ENCODE measurements at regions not wholly inside any gene's neighbourhood (a gene's known extent, or its start where the extent isn't known, plus 50 kb on each side); places are given as distances from the start of the nearest gene placed in this dataset.

DNA sequence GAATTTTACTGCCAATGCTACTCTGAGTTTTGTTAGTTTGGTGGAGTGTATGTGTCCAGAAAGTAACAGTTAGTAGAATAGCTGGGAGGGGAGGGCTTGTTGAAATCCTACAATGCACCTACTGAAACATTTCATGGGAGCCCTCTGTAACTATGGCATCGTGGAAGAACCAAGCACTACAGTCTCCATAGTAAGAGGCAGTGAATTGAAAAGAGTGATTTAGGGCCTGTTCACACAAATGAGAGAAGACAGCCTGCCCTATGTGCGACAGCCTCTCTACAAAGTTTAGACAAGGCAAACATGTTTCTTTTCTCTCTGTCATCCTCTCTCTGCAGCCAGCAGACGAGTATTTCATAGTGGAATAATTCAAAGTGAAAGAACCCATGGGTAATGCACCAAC, 676.6 kb downstream of the BRINP1 start (continued):
- no peak for TF ChIP-seq NBN (IDR thresholded peaks at IDR 0.05)
- no peak for TF ChIP-seq YBX1 (IDR thresholded peaks at IDR 0.05)
- no peak for TF ChIP-seq SMAD5 (IDR thresholded peaks at IDR 0.05; ENCODE audit: low read depth)
- TF ChIP-seq, protein P1, sequence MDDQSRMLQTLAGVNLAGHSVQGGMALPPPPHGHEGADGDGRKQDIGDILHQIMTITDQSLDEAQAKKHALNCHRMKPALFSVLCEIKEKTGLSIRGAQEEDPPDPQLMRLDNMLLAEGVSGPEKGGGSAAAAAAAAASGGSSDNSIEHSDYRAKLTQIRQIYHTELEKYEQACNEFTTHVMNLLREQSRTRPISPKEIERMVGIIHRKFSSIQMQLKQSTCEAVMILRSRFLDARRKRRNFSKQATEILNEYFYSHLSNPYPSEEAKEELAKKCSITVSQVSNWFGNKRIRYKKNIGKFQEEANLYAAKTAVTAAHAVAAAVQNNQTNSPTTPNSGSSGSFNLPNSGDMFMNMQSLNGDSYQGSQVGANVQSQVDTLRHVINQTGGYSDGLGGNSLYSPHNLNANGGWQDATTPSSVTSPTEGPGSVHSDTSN (IDR thresholded peaks at IDR 0.05; ENCODE audit: insufficient replicate concordance, low read depth, low read length), result no peak
- TF ChIP-seq, protein P2, sequence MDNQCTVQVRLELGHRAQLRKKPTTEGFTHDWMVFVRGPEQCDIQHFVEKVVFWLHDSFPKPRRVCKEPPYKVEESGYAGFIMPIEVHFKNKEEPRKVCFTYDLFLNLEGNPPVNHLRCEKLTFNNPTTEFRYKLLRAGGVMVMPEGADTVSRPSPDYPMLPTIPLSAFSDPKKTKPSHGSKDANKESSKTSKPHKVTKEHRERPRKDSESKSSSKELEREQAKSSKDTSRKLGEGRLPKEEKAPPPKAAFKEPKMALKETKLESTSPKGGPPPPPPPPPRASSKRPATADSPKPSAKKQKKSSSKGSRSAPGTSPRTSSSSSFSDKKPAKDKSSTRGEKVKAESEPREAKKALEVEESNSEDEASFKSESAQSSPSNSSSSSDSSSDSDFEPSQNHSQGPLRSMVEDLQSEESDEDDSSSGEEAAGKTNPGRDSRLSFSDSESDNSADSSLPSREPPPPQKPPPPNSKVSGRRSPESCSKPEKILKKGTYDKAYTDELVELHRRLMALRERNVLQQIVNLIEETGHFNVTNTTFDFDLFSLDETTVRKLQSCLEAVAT (IDR thresholded peaks at IDR 0.05), result no peak
- no peak for TF ChIP-seq JUND (IDR thresholded peaks at IDR 0.05; ENCODE audit: low read depth, low read length)

DNA sequence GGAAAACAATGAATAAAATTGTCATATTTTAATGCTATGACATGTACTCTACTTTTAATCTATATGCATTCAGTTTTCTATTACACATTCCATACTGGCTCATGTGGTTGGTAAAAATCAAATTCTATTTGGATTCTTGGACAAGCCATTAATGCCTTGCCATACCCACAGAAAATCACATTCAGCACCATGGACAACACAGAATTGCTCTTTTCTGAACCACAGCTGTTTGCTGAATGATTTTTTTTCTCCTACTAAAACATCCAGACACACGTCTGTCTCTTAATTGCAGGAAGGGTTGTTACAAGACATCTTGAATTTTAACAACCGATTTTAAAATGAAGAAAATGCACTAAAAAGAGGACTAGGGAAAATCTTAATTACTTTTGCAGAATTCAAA, 675.6 kb downstream of the BRINP1 start:
- Histone ChIP-seq H3K4me1 (ENCODE audit: control insufficient read depth, insufficient read depth, low read length) (no peaks in the 10 kb centered on the region), H3K4me3 (no peak overlapping the region), H3K79me2 (ENCODE audit: control insufficient read depth, insufficient read depth, low read length) (no peaks in the 10 kb centered on the region), H3K36me3 (ENCODE audit: control insufficient read depth in 2 of 2, insufficient read depth in 2 of 2, low read length in 1 of 2) (no peaks in the 10 kb centered on the region), H3K4me2 (ENCODE audit: control insufficient read depth, insufficient read depth) (no peak overlapping the region), H3K9me3 (replicated peaks; ENCODE audit: control insufficient read depth, insufficient read depth, low read length) (no peaks in the 10 kb centered on the region), H4K20me1 (ENCODE audit: control insufficient read depth, insufficient read depth) (no peaks in the 10 kb centered on the region), H3K27me3 (replicated peaks in 1 of 2; ENCODE audit: control insufficient read depth in 2 of 2, insufficient read depth in 2 of 2, low read length in 1 of 2) (no peaks in the 10 kb centered on the region), H3K27ac (ENCODE audit: control insufficient read depth, insufficient read depth) (no peak overlapping the region), H3K9ac (ENCODE audit: control insufficient read depth, insufficient read depth, low read length) (no peak overlapping the region), H2AFZ (ENCODE audit: control insufficient read depth, low read depth, low read length) (no peak overlapping the region)
- ATAC-seq (no peak), FAIRE-seq (no peak), DNase-seq (ENCODE audit: low read depth, low spot score) (no peak)
- BruUV-seq (replicated peaks), result no TSS peak
- TF ChIP-seq HDGF (IDR thresholded peaks at IDR 0.05) (no peak), IRF4 (IDR thresholded peaks at IDR 0.05; ENCODE audit: low read depth, low read length) (no peak), BACH1 (IDR thresholded peaks at IDR 0.05; ENCODE audit: borderline replicate concordance) (no peak), GABPA (IDR thresholded peaks at IDR 0.05; ENCODE audit: low read depth) (no peak)
- TF ChIP-seq, protein P2 (IDR thresholded peaks at IDR 0.05), result no peak
- TF ChIP-seq, protein P3, sequence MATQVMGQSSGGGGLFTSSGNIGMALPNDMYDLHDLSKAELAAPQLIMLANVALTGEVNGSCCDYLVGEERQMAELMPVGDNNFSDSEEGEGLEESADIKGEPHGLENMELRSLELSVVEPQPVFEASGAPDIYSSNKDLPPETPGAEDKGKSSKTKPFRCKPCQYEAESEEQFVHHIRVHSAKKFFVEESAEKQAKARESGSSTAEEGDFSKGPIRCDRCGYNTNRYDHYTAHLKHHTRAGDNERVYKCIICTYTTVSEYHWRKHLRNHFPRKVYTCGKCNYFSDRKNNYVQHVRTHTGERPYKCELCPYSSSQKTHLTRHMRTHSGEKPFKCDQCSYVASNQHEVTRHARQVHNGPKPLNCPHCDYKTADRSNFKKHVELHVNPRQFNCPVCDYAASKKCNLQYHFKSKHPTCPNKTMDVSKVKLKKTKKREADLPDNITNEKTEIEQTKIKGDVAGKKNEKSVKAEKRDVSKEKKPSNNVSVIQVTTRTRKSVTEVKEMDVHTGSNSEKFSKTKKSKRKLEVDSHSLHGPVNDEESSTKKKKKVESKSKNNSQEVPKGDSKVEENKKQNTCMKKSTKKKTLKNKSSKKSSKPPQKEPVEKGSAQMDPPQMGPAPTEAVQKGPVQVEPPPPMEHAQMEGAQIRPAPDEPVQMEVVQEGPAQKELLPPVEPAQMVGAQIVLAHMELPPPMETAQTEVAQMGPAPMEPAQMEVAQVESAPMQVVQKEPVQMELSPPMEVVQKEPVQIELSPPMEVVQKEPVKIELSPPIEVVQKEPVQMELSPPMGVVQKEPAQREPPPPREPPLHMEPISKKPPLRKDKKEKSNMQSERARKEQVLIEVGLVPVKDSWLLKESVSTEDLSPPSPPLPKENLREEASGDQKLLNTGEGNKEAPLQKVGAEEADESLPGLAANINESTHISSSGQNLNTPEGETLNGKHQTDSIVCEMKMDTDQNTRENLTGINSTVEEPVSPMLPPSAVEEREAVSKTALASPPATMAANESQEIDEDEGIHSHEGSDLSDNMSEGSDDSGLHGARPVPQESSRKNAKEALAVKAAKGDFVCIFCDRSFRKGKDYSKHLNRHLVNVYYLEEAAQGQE (IDR thresholded peaks at IDR 0.05; ENCODE audit: low read depth, low read length), result peak; percentile 61; the same call in 1 of the 2 replicates
- TF ChIP-seq, protein P4, sequence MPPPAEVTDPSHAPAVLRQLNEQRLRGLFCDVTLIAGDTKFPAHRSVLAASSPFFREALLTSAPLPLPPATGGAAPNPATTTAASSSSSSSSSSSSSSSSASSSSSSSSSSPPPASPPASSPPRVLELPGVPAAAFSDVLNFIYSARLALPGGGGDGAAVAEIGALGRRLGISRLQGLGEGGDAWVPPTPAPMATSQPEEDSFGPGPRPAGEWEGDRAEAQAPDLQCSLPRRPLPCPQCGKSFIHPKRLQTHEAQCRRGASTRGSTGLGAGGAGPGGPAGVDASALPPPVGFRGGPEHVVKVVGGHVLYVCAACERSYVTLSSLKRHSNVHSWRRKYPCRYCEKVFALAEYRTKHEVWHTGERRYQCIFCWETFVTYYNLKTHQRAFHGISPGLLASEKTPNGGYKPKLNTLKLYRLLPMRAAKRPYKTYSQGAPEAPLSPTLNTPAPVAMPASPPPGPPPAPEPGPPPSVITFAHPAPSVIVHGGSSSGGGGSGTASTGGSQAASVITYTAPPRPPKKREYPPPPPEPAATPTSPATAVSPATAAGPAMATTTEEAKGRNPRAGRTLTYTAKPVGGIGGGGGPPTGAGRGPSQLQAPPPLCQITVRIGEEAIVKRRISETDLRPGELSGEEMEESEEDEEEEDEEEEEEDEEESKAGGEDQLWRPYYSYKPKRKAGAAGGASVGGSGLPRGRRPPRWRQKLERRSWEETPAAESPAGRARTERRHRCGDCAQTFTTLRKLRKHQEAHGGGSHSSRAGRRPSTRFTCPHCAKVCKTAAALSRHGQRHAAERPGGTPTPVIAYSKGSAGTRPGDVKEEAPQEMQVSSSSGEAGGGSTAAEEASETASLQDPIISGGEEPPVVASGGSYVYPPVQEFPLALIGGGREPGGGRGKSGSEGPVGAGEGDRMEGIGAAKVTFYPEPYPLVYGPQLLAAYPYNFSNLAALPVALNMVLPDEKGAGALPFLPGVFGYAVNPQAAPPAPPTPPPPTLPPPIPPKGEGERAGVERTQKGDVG (CRISPR knock-in tag; IDR thresholded peaks at IDR 0.05), result no peak
- ChIA-PET POLR2A (no interaction called here), SMC1A (ENCODE audit: uncharacterized antibody, unreplicated experiment) (no interaction called here), CTCF (no interaction called here), RAD21 (ENCODE audit: unreplicated experiment) (no interaction called here)
- intact Hi-C loops (cut with micrococcal nuclease; ENCODE audit: unreplicated experiment) (no loop called here), in situ Hi-C loops (cut with MboI) (no loop called here)
- WGBS (ENCODE audit: insufficient coverage, insufficient replicate concordance, low lambda C conversion rate, missing lambda C conversion rate), result 15% methylated on average over 2 of the region's 2 CpGs

Measured in GM12878 (cell line).